ENCODE measurements at regions not wholly inside any gene's neighbourhood (a gene's known extent, or its start where the extent isn't known, plus 50 kb on each side); places are given as distances from the start of the nearest gene placed in this dataset.
"Not testable (repeated sequence)": the region's sequence is repeated elsewhere in the genome, so short reads cannot be mapped to it uniquely, and the experiment has no call there.

- TF ChIP-seq ATF3 (IDR thresholded peaks at IDR 0.05; ENCODE audit: insufficient read depth, low read depth, low read length); EP300 (IDR thresholded peaks at IDR 0.05; ENCODE audit: borderline replicate concordance in 1 of 2, low read depth in 2 of 2, low read length in 2 of 2); SP2 (IDR thresholded peaks at IDR 0.05; ENCODE audit: low read length); CEBPB (IDR thresholded peaks at IDR 0.05; ENCODE audit: low read depth, low read length); GTF2F1 (IDR thresholded peaks at IDR 0.05; ENCODE audit: borderline replicate concordance, low read depth, low read length); EZH2 (IDR thresholded peaks at IDR 0.05; ENCODE audit: low read depth, low read length, severe bottlenecking); SIN3A (conservative IDR thresholded peaks at IDR 0.05 in 1 of 2, IDR thresholded peaks at IDR 0.05 in 1 of 2; ENCODE audit: low read depth in 1 of 2, low read length in 2 of 2): not testable (repeated sequence)
Observed at GRCh38 chr1:166684669-166685068, 154.6 kb upstream of the POGK start.

Measured in H1 (cell line).